EH (cell line): ENCODE measurements at regions not wholly inside any gene's neighbourhood (a gene's known extent, or its start where the extent isn't known, plus 50 kb on each side); places are given as distances from the start of the nearest gene placed in this dataset.
"Not testable (repeated sequence)": the region's sequence is repeated elsewhere in the genome, so short reads cannot be mapped to it uniquely, and the experiment has no call there.

Experiments used
- DNase-seq: peaks from one replicate; pipeline ENCODE4 v3.0.0-alpha.2; 2015; ENCODE audit warnings: low read depth

DNA sequence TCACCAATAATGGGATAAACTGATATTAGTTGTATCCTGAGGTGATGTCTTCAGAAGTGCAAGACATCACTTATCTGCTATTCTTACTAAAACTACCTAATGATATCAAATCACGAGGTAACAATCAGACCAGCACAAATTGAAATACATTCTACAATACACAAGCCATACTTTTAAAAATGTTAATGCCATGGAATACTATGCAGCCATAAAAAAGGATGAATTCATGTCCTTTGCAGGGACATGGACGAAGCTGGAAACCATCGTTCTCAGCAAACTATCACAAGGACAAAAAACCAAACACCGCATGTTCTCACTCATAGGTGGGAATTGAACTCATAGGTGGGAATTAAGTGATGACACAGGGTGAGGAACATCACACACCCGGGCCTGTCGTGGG lies 129.3 kb downstream of the SST start:
- DNase-seq: no peak

DNA sequence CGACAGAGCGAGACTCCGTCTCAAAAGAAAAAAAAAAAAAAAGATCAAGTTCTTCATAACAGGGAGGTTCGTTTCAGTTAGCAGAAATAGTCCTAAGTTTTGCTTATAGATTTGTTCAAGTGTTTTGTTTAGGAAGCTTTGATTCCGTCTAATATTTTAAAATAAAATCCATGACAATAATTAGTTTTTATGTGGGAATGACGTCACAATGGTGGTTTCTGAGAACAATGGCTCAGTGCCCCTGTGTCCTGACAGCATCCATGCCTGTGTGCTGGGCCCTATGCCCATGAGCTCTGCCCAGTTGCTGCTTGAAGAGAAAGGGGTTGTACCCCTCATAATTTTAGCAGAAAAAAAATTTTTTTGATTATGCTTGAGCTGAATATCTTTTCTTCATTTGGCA lies 134.0 kb downstream of the SST start:
- no peak for DNase-seq

DNA sequence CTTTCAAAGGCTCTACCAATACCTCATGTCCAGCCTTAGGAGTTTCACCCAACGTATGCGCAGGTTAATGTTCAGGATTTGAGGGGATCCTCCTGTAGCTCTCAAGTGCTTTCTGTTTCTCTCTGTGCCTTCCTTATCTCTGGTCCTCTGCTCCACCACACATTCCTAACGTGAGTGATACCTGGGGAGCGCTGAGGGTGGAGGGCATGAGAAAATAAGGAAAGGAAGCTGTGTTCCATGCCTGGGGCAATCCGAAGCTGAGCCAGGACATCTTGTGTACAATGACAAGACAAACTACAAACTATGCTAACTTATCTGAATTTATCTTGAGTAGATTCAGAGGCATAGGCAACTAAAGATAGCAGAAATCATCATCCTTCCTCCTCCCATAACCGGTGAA lies 136.4 kb downstream of the SST start:
- DNase-seq: no peak

DNA sequence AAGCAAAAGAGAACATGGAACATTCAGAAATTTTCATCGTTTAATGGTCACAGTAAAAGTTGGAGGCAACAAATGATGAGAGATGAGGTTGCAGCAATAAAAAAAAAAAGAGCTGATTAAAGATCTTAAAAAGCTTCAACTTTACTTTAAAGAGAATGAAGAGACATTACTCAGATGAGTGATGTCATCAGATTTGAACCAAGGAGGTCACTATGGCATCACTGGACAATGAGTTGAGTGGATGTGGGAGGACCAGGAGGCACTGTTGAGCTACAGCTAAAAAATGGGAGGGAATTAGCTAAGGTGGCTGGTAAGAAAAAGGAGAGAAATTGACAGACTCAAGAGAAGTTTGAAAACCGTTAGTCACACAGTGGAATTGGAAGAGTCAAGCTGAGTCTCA lies 138.4 kb downstream of the SST start:
- no peak for DNase-seq

DNA sequence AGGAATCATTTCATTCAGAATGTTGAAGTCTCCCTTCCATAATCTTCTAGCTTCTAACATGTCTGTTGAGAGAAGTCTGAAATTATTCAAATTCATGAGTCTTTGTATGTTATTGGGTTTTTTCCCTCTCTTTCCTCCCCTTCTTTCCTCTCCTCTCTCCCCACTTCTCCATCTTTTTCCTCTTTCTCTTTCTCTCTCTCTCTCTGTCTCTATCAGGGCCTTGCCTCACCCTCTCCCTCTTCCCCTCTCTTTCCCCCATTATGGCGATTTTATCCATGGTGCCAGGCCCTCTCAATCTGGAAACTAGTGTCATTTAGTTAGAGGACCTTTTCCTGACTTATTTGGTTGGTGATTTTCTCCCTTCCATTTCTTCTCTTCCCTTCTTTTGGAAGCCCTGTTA lies 147.3 kb downstream of the SST start:
- no peak for DNase-seq

DNA sequence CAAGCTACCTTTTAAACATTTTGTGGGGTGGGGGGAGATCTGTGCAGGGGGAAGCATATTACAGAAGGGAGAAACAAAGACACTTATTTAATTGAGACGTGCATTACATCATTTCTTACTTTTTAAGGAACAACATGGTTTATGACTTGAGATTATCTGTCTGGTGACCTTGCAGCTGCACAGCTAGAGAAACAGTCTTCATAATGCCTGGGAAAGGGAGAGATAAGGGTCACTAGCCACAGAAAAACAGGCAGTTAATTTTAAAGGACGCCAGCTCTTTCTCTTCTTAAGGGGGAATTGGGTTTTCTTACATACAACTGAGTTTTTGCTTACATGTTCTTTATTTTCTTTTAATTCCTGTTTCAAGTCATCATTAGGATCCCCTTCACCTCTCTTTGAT lies 147.9 kb downstream of the SST start:
- no peak for DNase-seq

DNA sequence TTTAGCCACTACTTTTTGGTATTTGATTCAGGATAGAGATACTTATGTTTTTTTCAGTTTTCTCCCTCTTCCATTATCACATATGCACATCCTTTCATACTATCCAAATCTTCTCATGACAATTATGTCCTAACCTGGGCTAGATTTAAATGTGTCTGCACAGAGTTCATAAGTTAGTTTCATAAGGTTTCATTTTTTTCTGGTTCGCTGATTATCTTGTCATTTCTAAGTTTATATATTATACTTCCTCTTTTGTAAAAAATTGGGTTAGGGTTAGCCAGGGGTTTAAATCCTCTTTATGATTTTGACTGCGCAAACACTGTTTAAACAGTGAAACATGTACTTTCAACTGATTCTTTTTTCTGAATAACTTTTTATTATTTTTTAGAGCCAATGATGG lies 148.6 kb downstream of the SST start:
- no peak for DNase-seq

DNA sequence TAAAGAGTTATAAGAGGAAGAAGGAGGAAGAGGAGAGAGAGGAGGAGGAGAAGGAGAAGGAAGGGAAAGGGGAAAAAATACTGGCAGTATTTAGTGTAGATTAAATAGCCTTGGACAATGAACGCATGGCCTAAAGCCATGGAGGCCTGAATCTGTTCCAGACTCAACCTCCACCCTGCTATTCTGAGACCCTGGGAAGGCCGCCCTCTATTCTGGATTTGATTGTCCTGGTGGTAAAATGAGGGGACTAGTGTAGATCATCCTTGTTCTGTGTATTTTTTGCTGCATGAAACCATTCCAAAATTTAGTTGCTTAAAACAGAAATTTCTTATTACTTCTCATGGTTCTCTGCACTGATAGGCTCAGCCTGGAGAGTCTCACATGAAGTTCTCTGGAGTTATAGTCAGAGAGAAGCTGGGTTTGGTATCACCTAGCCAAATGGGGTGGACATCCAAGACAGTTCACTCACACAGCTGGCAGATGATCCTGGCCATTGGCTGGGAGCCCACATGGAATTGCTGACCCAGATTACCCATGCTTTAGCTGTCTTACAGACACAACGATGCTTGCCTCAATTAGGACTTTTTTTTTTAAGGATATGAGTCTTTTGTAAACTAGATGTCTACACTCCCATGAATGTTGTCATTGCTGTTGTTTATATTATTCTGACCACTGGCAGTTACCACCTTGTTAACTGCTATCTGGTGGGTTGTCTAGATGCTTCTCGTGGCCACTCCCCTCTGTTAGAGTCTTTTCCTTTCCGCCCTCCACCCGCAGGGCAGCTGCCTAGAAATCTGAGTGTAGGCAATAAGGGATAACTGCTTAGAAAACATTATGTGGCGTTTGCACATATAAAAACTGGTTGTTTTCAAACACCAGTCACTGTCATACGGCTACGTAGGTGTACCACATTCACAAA lies 149.9 kb downstream of the SST start:
- DNase-seq: peak; percentile 78

DNA sequence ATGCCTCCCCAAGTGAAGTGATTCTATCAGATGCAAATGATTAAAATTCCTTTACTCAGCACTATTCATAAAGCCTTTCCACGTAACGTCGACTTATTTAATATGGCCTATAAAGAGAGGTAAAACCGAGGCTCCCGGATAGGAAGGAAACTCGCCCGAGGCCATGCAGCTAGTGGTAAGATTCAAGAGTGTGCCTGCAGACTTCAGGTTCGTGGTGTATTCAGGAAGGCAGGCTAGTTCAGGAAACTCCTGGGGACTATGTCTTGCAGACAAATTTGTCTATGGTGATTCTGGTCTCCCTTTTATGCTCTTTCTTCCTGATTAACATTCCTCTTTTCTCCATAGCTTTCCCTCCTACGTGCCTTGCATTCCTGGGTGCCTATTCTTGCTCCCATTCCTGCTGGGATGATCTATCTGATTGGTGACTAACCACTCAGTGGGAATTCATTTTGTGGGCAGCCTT lies 150.7 kb downstream of the SST start:
- DNase-seq: peak; percentile 92

DNA sequence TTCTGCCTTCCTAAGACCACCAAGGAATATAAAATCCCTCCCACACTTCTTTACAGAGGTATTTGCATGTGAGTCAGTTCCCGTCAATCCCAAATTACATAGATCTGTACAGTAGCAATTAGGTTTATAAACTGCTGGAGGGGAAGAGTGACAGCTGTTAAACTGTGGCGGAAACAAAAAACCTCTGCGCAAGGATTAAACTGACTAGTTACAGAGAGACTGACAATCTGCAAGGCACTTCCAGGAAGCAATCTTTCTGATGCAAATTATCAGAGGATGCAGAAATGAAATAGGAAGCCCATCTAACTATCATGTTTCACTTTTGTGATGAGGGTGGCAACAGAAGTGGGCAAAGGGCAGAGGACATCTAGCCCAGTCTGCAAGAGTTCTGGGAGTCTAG lies 150.4 kb downstream of the RTP4 start:
- no peak for DNase-seq

DNA sequence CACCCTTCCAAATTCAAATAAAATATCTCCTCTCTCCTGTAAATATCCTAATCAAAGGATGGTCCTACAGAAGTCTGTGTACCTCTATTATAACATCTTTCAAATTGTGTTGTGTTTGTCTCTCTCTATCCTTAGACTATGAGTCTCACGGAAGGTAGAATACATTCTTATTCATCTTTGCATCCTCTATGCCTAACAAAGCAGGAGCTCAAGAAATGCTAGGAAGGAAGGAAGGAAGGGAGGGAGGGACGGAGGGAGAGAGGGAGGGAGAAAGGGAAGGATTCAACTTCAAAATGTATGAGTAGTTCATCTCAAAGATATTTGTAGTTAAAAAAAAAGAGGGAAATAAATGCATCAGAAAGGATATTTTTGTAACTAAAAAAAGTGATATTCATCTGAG lies 150.0 kb downstream of the RTP4 start:
- no peak for DNase-seq

DNA sequence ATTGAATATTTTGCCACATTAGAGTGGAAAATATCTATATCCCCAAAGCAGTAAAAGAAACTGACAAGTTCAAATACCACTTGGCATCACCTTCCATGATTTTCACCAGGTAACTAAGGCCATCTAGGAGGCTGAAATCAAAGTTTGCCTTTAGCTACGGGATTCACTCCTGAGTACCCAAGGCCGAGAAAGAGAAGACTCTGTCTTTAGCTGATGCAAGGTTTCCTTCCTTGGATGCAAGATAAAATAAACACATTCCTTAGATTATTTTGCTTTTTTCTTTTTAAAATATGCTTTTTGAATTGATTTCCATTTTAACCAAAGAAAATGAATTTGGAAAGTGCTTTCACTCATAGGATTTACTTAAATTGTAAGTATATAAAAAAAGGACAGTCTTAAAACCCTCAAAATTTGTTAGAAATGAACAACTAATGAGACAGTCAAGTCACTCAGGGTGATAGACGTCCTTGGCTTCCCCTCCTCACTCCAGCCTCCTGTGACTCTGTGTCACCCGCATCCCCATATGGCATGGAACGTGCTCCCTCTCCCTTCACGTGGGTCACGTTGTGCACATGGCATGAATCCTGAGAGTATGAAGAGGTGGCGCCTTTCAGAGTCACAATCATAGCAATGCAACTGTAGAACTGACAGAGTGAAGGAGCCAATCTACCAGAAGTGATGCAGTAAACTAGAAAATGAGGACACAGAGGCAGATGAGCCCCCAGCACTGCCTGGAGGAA lies 148.4 kb downstream of the RTP4 start:
- DNase-seq: peak; percentile 25

DNA sequence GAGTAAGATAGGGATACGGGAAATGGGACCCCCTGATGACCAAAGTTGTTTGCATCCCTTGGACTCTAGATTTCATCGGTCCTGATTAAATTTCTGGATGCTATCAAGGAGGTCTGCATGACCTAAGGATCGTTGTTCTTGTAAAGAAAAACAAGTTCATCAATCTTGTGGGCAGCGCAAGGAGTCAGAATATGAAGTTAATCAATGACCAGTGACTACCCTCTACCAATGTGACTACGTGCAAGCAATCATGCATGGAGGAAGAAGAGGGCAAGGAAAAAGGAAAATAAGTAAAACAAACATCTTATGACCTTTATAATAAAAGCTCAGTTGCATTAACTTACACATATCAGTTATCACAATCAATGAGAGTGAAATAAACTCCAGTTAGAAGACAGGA lies 139.7 kb downstream of the RTP4 start:
- DNase-seq: no peak

DNA sequence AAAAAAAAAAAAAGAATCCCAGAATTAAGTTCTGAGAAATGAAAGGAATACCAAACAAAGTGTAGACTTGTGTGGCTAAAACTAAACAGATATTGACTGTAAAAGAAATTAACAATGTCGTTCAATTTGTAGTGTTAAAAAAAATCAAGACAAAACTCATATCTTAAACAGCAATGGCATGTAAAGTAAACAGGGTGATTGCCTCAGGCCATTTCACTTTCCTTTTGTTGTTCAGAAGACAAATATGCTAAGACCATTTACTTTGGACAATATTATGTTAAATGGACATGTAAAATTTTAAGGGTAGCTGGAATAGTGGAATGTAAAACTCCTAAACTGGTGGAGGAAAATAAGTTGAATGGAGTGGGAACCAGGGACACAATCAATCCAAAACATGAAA lies 139.1 kb downstream of the RTP4 start:
- peak; percentile 50 for DNase-seq

DNA sequence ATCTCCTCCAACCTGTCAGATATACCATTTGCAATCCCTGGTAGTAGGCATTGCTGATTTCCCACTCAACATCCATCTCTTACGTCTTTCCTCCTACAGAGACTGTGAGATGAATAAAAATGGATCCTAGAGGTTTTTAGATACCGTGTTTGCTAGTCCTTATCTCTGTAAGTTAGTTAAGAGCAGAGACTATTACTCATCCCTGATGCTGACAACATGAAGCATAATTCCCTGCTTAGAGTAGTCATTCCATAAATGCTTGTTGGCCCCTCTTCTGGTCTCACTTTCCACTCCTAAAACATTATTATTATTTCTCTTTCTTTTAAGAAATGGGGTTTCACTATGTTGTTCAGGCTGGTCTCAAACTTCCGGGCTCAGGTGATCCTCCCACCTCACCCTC lies 136.2 kb downstream of the RTP4 start:
- DNase-seq: peak; percentile 39

DNA sequence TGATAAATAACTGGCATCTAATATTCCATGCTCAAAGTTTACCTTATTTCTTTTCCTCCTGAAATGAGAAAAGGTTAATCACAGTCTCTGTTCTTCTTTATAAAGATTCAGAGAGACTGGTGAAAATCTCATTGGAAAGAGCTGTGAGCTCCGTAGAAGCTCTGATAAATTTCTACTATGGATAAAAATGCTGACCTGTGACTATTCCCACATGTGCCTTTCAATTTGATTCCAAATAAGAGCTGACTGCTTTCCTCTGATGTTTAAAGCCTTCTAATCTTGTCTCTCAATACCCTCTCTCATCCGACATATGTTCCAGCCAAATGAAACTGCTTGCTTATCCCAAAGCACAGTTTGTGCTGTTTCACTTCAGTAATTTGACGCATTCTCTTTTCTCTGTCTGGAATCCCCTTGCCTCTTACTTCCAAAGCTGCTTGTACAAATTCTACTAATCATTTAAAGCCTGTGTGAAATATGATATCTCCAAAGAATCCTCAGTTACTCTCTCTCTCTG lies 130.1 kb downstream of the RTP4 start:
- DNase-seq: no peak

DNA sequence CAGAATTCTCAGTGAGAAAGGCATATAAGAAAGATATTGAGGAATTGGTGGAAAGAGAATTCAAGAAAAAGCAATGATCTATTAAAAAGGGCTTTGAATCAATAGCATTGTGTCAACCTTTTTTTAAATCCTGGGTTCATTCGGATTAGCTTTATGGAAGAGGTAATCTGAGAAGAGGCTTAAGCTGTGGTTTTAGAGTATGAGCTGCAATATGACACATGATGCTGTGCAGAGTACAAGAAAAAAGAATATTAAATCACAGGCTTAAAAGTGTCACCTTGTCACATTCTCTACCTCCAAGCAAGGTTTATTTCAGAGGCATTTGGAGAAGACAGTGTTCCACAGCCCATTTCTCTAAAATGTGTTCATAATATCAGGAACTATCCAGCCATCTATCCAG lies 128.9 kb downstream of the RTP4 start:
- no peak for DNase-seq

DNA sequence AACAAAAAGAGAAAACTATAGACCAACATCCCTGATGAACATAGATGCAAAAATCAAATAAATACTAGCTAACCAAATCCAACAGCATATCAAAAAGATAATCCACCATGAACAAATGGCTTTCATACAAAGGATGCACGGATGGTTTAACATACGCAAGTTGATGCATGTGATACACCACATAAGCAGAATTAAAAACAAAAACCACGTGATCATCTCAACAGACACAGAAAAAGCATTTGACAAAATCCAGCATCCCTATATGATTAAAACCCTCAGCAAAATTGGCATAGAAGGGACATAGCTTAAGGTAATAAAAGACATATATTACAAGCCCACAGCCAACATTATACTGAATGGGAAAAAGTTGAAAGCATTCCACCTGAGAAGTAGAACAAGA lies 125.9 kb downstream of the RTP4 start:
- not testable (repeated sequence) for DNase-seq

DNA sequence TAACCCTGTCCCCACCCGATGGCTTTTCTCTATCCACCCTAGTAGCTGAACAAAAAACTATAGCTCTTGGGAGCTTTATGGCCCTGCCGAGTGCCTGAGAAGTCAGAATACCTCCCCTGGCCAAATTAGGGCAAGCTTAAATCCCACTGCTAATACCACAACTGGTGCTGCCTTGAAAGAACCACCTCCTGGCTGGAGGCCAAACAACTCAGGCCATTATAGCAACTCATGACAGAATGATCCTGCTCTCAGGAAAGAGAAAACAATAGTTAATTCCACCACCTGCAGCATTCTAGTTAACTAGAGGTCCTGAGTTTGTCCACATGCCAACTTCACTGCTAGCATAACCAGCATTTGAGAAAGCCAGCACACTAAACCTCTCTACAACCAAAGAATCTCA lies 123.2 kb downstream of the RTP4 start:
- DNase-seq: no peak

DNA sequence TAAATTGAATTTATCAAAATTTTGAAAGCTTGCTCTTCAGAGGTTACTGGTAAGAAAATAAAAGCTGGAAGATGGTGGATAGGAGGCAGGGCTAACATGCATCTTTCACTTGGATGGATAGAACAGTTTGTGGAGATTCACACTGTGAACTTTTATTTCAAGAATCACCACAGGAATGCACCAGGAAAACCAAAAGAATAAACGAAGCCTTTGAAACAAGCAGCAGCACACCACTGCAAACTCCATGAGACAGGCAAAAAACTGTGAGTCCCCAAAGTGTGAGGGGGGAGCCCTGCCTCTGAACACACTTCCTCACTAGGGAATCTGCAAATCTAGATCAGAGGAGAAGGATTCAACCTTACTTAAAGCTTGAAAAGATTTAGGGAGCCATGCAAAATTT lies 122.2 kb downstream of the RTP4 start:
- peak; percentile 27 for DNase-seq

DNA sequence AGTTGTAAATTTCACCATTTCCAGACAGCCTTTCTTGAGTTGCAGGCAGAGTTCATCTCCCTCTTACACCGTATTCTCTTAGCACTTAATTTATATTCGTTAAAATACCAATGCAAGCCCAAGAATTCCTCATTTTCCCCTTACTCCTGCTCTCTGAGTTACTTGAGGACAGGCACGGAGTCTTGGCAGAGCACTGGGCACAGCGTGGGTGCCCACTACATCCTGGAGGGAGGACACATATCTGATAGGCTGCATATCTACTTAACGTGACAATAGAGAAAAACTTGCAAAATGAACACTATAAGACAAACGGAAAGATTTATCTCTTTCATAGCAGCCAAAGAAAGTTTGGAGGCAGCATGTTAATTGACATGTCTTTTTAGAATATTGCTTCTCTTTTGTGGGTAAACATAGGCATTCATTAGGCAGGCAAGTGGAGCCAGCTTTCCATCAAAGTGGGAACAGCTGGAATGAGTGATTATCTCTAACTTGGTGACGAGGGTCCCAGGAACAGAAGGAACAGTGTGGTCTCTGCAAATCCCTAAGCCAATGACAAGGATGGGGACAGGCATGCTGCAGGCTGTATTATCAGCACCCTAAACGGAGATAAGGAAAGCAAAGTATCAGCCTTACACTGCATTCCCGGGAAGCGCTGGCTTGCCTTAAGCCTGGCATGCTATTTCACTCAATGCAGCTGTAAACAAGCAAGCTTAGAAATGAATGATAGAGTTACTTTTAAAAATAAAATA lies 116.5 kb downstream of the RTP4 start:
- DNase-seq: no peak

DNA sequence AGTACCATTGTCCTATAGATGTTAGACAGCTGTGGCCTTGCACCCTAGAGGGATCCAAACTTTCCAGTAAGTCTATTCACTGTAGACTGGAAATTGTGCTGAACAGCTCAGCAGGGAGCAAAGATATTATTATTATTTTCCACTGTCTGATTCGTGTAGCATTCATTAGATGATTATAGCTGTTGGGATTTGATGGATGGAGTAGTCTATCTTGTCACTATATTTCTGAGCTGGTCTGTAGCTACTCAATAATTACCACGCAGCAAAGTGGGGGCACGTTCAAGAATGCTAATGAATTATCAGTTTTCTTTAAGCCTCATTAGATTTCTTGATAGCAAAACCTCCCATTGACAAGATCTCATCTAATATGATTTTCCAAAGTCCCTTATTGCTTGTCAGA lies 113.2 kb downstream of the RTP4 start:
- no peak for DNase-seq
